Heart left ventricle (tissue), 16 donors: ENCODE measurements at regions not wholly inside any gene's neighbourhood (a gene's known extent, or its start where the extent isn't known, plus 50 kb on each side); places are given as distances from the start of the nearest gene placed in this dataset.

ENCODE experiments used
- ATAC-seq, 4 donors: fragments of 200-7000 bp; cut with Tn5 transposase; one replicate each; pipeline ENCODE4 v1.9.1; 2020 to 2022; ENCODE audit warnings: moderate library complexity in 4 of 4, mild to moderate bottlenecking in 3 of 4, moderate number of reproducible peaks in 1 of 4
- DNase-seq, 5 donors: peaks; one replicate each; pipeline ENCODE4 v3.0.0-alpha.2; 2020
- H3K27ac ChIP-seq, 12 donors: fragments of 200-600 bp; sonication (generic) in 4 of 12; one replicate each; pipeline versions ENCODE4 v1.5.0 to v1.8.0; 2016 to 2022; ENCODE audit warnings: mild to moderate bottlenecking in 2 of 12
- H3K27me3 ChIP-seq, 9 donors: fragments of 200-600 bp; sonication (generic) in 2 of 9; one replicate each; pipeline versions ENCODE4 v1.5.1 to v1.8.0; 2016 to 2022; ENCODE audit warnings: mild to moderate bottlenecking in 3 of 9
- H3K36me3 ChIP-seq, 9 donors: fragments of 200-600 bp; sonication (generic) in 2 of 9; one replicate each; pipeline versions ENCODE4 v1.5.0 to v1.8.0; 2018 to 2022; ENCODE audit warnings: mild to moderate bottlenecking in 2 of 9
- H3K4me1 ChIP-seq, 12 donors: fragments of 200-600 bp; sonication (generic) in 4 of 12; one replicate each; pipeline versions ENCODE4 v1.5.0 to v1.8.0; 2016 to 2022; ENCODE audit warnings: mild to moderate bottlenecking in 3 of 12
- H3K4me3 ChIP-seq, 12 donors: fragments of 200-600 bp; sonication (generic) in 4 of 12; one replicate each; pipeline versions ENCODE4 v1.5.0 to v1.8.0; 2017 to 2022; ENCODE audit warnings: mild to moderate bottlenecking in 9 of 12, moderate library complexity in 4 of 12
- H3K9me3 ChIP-seq, 12 donors: fragments of 200-600 bp; sonication (generic) in 4 of 12; one replicate each; pipeline versions ENCODE4 v1.5.0 to v1.8.0; 2016 to 2022; ENCODE audit warnings: mild to moderate bottlenecking in 1 of 12
- POLR2A ChIP-seq, 2 donors: fragments of 450-650 bp; IDR thresholded peaks; one replicate each; pipeline ENCODE4 v1.6.1; 2017; ENCODE audit warnings: antibody characterized with exemption in 2 of 2, mild to moderate bottlenecking in 2 of 2, moderate library complexity in 2 of 2
- WGBS, 4 donors: extraction: QIAGEN DNeasy Blood & Tissue Kit in 2 of 4; methylation state at CpG; one replicate each; pipeline versions ENCODE4 v1.1.5 to v1.1.7; 2013 to 2018; 5-methylcytosine and 5-hydroxymethylcytosine counted together
- intact Hi-C, 10 donors: fragments of 100-400 bp; cut with DNase I; formaldehyde crosslinking; loops; one replicate each; pipeline versions ENCODE4 v1.11.1 to v1.14.2; 2022
- TF ChIP-seq, protein P1 (sequence below), 12 donors: fragments of 200-600 bp; sonication (generic) in 4 of 12; IDR thresholded peaks; one replicate each; pipeline versions ENCODE4 v1.5.0 to v1.8.0; 2018 to 2022; ENCODE audit warnings: antibody characterized with exemption in 12 of 12, mild to moderate bottlenecking in 5 of 12
- donor health status: ischemic (EF 13 %, LVEDD 7.1; RV severe dilation, severe dysfunction).
- donor health status: healthy with polysubstance abuse.
- donor health status: DM: no; HTN: yes; CAD: no.
- donor health status: DM: no; HTN: no; CAD: no.
- donor health status: ischemic (EF 25% LVEDD 6.9; RV normal size, moderate dysfunction).
- donor health status: ischemic (EF 25% LVEDD 5.7; RV mildly dilated, moderate dysfunction).
- donor health status: healthy.
- donor health status: DM: yes; HTN: yes; CAD: no.
- donor health status: ischemic (EF 35%, LVEDD 5.7; RV mildly dilated, moderate dysfunction).
- donor health status: nonischemic (EF 11% LVEDD 7.7; RV severe dilation, severe dysfunction).
- donor health status: DM: yes; HTN: yes; CAD: no.
- donor health status: PGD.
- donor health status: ischemic (EF 29% LVEDD 5.4; RV normal size, mild dysfunction).
- donor health status: nonischemic (EF 23%, LVEDD 6.1; RV moderate dilation, normal function).

GRCh38 chr13:26460648-26461047 is 96.8 kb upstream of the WASF3 start:
- ATAC-seq = peak; percentile 82 to 86 (median 83)
- Histone ChIP-seq H3K36me3 (no peaks in the 10 kb centered on the region), H3K9me3 (no peaks in the 10 kb centered on the region), H3K4me3 (no peak overlapping the region), H3K4me1 (peaks cover 0 to 42% (median 0%) of the 10 kb centered on the region in 12 donors), H3K27ac (peak overlapping the region; percentile 35 to 84 (median 68)), H3K27me3 (peaks cover 0 to 4% (median 0%) of the 10 kb centered on the region in 9 donors)
- intact Hi-C loops = loop anchor here in 2 of 10 donors (5.0 to 10.0 kb wide), 2 partner anchors 33 to 206 kb away; partner anchors contain the start of gene CDK8 (in 1 of the 2)
- WGBS, 4 donors = 46 to 64% (median 56%) methylated on average over 6 of the region's 6 CpGs
- peak; percentile 86 to 94 (median 90) for DNase-seq
- TF ChIP-seq, protein P1, sequence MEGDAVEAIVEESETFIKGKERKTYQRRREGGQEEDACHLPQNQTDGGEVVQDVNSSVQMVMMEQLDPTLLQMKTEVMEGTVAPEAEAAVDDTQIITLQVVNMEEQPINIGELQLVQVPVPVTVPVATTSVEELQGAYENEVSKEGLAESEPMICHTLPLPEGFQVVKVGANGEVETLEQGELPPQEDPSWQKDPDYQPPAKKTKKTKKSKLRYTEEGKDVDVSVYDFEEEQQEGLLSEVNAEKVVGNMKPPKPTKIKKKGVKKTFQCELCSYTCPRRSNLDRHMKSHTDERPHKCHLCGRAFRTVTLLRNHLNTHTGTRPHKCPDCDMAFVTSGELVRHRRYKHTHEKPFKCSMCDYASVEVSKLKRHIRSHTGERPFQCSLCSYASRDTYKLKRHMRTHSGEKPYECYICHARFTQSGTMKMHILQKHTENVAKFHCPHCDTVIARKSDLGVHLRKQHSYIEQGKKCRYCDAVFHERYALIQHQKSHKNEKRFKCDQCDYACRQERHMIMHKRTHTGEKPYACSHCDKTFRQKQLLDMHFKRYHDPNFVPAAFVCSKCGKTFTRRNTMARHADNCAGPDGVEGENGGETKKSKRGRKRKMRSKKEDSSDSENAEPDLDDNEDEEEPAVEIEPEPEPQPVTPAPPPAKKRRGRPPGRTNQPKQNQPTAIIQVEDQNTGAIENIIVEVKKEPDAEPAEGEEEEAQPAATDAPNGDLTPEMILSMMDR (IDR thresholded peaks at IDR 0.05) = no peak
- TF ChIP-seq POLR2A (IDR thresholded peaks at IDR 0.05) = no peak

DNA sequence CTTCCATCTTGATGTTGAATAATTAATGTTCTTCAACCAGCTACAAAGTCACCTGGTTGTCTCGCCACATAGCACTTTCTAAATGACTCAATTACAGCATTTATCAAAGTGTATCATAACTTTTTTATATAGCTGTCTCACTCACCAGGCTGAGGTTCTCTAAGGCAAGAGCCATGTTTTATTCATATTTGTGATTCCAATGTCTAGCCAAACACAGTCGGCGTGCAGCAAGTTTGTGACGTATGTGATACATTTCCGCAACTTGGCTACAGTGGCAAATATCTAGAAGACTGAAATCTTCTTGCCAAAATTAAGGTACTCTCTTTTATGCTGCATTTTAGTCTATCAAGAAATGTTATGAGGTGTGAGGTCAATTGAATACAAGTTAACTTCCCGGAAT is 94.2 kb upstream of the WASF3 start:
- Histone ChIP-seq H3K27ac (no peak overlapping the region), H3K4me3 (no peak overlapping the region), H3K4me1 (peaks cover 0 to 39% (median 0%) of the 10 kb centered on the region in 12 donors), H3K27me3 (peaks cover 0 to 4% (median 0%) of the 10 kb centered on the region in 9 donors), H3K36me3 (no peaks in the 10 kb centered on the region), H3K9me3 (no peaks in the 10 kb centered on the region)
- intact Hi-C loops = loop anchor here in 2 of 10 donors (5.0 to 10.0 kb wide), 2 partner anchors 36 to 208 kb away; partner anchors contain the start of gene CDK8 (in 1 of the 2)
- DNase-seq (no peak), ATAC-seq (no peak)
- TF ChIP-seq, protein P1 (IDR thresholded peaks at IDR 0.05) = no peak
- TF ChIP-seq POLR2A (IDR thresholded peaks at IDR 0.05) = no peak
- 91 to 97% (median 93%) methylated on average over 6 of the region's 6 CpGs for WGBS, 4 donors

GRCh38 chr13:26463848-26464247 is 93.6 kb upstream of the WASF3 start:
- Histone ChIP-seq H3K4me3 (no peak overlapping the region), H3K27me3 (peaks cover 0 to 4% (median 0%) of the 10 kb centered on the region in 9 donors), H3K27ac (no peak overlapping the region), H3K36me3 (no peaks in the 10 kb centered on the region), H3K9me3 (no peaks in the 10 kb centered on the region), H3K4me1 (peaks cover 0 to 35% (median 0%) of the 10 kb centered on the region in 12 donors)
- ATAC-seq = no peak
- DNase-seq = no peak
- TF ChIP-seq, protein P1 (IDR thresholded peaks at IDR 0.05) = no peak
- no peak for TF ChIP-seq POLR2A (IDR thresholded peaks at IDR 0.05)
- 65 to 69% (median 68%) methylated on average over 5 of the region's 5 CpGs for WGBS, 4 donors
- intact Hi-C loops = loop anchor here in 2 of 10 donors (5.0 to 10.0 kb wide), 2 partner anchors 37 to 209 kb away; partner anchors contain the start of gene CDK8 (in 1 of the 2)

DNA sequence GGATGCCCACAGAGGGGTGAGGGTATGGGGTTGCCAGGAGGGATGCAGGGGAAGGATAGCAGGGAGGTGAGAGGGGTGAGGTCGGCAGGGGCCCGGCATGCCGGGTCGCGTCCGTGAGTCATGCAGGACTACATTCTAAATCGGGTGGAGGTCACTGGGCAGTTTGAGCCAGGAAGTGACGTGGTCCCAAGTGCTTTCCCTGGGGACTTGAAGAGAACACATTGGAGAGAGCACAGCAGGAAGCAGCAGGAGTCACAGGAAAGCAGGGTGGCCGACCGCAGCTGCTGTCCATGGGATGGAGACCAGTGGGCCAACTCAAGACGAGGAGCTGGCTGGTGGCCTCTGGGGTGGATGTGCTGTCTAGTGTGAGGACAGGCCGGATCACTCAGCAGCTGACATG is 92.0 kb upstream of the WASF3 start:
- WGBS, 4 donors = 46 to 52% (median 49%) methylated on average over 12 of the region's 12 CpGs
- intact Hi-C loops = loop anchor here in 1 of 10 donors (10.0 kb wide), 1 partner anchor 211 kb away; the partner anchor contains the start of gene CDK8
- Histone ChIP-seq H3K4me1 (peaks cover 0 to 20% (median 0%) of the 10 kb centered on the region in 12 donors), H3K27ac (peak overlapping the region in 8 of 12 donors; percentile 9 to 72 (median 53)), H3K36me3 (no peaks in the 10 kb centered on the region), H3K27me3 (peaks cover 0 to 4% (median 0%) of the 10 kb centered on the region in 9 donors), H3K9me3 (no peaks in the 10 kb centered on the region), H3K4me3 (no peak overlapping the region)
- ATAC-seq (peak; percentile 56 to 81 (median 62)), DNase-seq (peak; percentile 58 to 80 (median 72))
- TF ChIP-seq, protein P1 (IDR thresholded peaks at IDR 0.05) = no peak
- no peak for TF ChIP-seq POLR2A (IDR thresholded peaks at IDR 0.05)
